ENCODE measurements at regions not wholly inside any gene's neighbourhood (a gene's known extent, or its start where the extent isn't known, plus 50 kb on each side); places are given as distances from the start of the nearest gene placed in this dataset.

- dilution Hi-C loops (cut with MboI; ENCODE audit: extremely low pct_ligation_motif_present, low sequenced_read_pairs) = no loop called here
- no peaks in the 10 kb centered on the region for H3K9me1 ChIP-seq (ENCODE audit: control insufficient read depth, extremely low read depth, insufficient read depth, low read length)
- DNase-seq (ENCODE audit: low read depth, low spot score) = no peak
- H3K27ac ChIP-seq (ENCODE audit: control insufficient read depth, insufficient read depth, low read length) = no peak overlapping the region
- no peak for FAIRE-seq
- no peaks in the 10 kb centered on the region for H4K20me1 ChIP-seq (ENCODE audit: control insufficient read depth, extremely low read depth, insufficient read depth, low read length)
- no peaks in the 10 kb centered on the region for H3K27me3 ChIP-seq (ENCODE audit: control insufficient read depth, extremely low read depth, insufficient read depth, low read length)
- no peak overlapping the region for H2AFZ ChIP-seq (ENCODE audit: control insufficient read depth, low read length)
- no peak overlapping the region for H3K4me2 ChIP-seq (ENCODE audit: control insufficient read depth, extremely low read depth, insufficient read depth, low read depth, low read length)
- no peaks in the 10 kb centered on the region for H3K4me1 ChIP-seq (ENCODE audit: control insufficient read depth, extremely low read depth, insufficient read depth, low read length)
- no peak overlapping the region for H3K4me3 ChIP-seq (ENCODE audit: control insufficient read depth in 2 of 3, extremely low read depth in 1 of 3, insufficient read depth in 2 of 3, low read depth in 1 of 3, low read length in 3 of 3)
- TF ChIP-seq, protein P1, sequence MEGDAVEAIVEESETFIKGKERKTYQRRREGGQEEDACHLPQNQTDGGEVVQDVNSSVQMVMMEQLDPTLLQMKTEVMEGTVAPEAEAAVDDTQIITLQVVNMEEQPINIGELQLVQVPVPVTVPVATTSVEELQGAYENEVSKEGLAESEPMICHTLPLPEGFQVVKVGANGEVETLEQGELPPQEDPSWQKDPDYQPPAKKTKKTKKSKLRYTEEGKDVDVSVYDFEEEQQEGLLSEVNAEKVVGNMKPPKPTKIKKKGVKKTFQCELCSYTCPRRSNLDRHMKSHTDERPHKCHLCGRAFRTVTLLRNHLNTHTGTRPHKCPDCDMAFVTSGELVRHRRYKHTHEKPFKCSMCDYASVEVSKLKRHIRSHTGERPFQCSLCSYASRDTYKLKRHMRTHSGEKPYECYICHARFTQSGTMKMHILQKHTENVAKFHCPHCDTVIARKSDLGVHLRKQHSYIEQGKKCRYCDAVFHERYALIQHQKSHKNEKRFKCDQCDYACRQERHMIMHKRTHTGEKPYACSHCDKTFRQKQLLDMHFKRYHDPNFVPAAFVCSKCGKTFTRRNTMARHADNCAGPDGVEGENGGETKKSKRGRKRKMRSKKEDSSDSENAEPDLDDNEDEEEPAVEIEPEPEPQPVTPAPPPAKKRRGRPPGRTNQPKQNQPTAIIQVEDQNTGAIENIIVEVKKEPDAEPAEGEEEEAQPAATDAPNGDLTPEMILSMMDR (optimal IDR thresholded peaks at IDR 0.05 in 1 of 3, IDR thresholded peaks at IDR 0.05 in 1 of 3, conservative IDR thresholded peaks at IDR 0.05 in 1 of 3; ENCODE audit: extremely low read depth in 1 of 3, insufficient read depth in 2 of 3, low read length in 3 of 3) = no peak
- TF ChIP-seq EZH2 (IDR thresholded peaks at IDR 0.05; ENCODE audit: low read length) = no peak
- no peaks in the 10 kb centered on the region for H3K36me3 ChIP-seq (ENCODE audit: control insufficient read depth in 2 of 2, extremely low read depth in 1 of 2, insufficient read depth in 2 of 2, low read length in 2 of 2)
- H3K9ac ChIP-seq (ENCODE audit: control insufficient read depth, extremely low read depth, insufficient read depth, low read length) = no peak overlapping the region
- H3K9me3 ChIP-seq (ENCODE audit: control insufficient read depth, low read depth, low read length) = no peaks in the 10 kb centered on the region
- H3K79me2 ChIP-seq (ENCODE audit: control insufficient read depth, insufficient read depth, low read length) = no peaks in the 10 kb centered on the region
Measured at GRCh38 chr6:159455700-159456274, 237.3 kb downstream of the SOD2 start.

DNA sequence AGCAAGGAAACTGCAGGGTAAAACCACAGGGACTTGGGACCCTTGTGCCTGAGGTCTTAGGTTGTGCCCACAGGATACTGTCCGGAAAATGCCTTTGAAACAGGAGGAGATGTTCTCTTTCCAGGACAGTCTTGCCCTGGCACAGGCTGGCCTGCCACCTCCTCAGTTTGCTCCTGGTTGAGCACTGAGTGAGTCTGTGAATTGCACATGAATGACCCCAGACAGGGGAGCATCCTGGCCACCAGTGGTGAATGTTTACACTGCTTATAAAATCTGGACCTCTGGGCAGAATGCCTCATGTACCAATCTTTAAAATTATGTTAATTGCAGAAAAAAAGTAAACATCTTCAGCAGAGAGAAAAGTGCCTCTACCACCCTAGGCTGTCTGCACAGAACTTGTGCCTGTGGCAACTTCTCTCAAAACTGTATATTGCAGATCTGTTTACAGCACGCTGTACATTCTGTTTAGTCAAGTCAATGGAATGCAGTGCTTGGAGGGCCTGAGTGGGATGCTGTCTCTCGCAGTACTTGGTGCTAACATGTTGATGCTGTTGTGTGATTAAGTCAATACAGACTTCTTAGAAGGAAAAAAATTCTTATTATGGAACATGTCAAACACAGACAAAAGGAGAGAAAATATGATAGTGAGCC is 242.1 kb downstream of the SOD2 start:
- no peaks in the 10 kb centered on the region for H3K79me2 ChIP-seq (ENCODE audit: control insufficient read depth, insufficient read depth, low read length)
- no peak for DNase-seq (ENCODE audit: low read depth, low spot score)
- no peak for TF ChIP-seq EZH2 (IDR thresholded peaks at IDR 0.05; ENCODE audit: low read length)
- H3K9me1 ChIP-seq (ENCODE audit: control insufficient read depth, extremely low read depth, insufficient read depth, low read length) = no peaks in the 10 kb centered on the region
- no peak overlapping the region for H3K4me2 ChIP-seq (ENCODE audit: control insufficient read depth, extremely low read depth, insufficient read depth, low read depth, low read length)
- no peaks in the 10 kb centered on the region for H3K27me3 ChIP-seq (ENCODE audit: control insufficient read depth, extremely low read depth, insufficient read depth, low read length)
- no peak overlapping the region for H3K27ac ChIP-seq (ENCODE audit: control insufficient read depth, insufficient read depth, low read length)
- no peak overlapping the region for H2AFZ ChIP-seq (ENCODE audit: control insufficient read depth, low read length)
- H3K4me3 ChIP-seq (ENCODE audit: control insufficient read depth in 2 of 3, extremely low read depth in 1 of 3, insufficient read depth in 2 of 3, low read depth in 1 of 3, low read length in 3 of 3) = no peak overlapping the region
- H4K20me1 ChIP-seq (ENCODE audit: control insufficient read depth, extremely low read depth, insufficient read depth, low read length) = no peaks in the 10 kb centered on the region
- dilution Hi-C loops (cut with MboI; ENCODE audit: extremely low pct_ligation_motif_present, low sequenced_read_pairs) = no loop called here
- H3K9ac ChIP-seq (ENCODE audit: control insufficient read depth, extremely low read depth, insufficient read depth, low read length) = no peak overlapping the region
- H3K9me3 ChIP-seq (ENCODE audit: control insufficient read depth, low read depth, low read length) = no peaks in the 10 kb centered on the region
- no peaks in the 10 kb centered on the region for H3K36me3 ChIP-seq (ENCODE audit: control insufficient read depth in 2 of 2, extremely low read depth in 1 of 2, insufficient read depth in 2 of 2, low read length in 2 of 2)
- FAIRE-seq = no peak
- no peaks in the 10 kb centered on the region for H3K4me1 ChIP-seq (ENCODE audit: control insufficient read depth, extremely low read depth, insufficient read depth, low read length)

DNA sequence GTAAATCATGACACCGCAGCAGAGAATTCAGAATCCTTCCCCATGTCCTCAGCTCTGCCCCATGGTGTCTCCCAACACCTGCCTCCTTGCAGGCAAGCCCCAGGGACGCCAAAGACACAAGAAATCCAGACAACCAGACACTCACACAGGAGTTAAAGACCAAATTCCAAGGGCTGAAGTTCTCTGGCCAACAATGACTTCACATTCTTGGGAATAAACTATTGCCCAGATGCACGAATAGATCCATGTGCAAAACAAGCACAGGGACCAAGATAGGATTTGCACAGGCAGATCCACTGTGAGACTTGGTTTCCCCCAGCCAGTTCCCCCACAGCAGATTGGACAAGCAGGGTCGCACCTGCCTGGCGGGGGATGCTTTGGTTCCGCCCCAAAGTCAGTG is 246.7 kb downstream of the SOD2 start:
- dilution Hi-C loops (cut with MboI; ENCODE audit: extremely low pct_ligation_motif_present, low sequenced_read_pairs) = no loop called here
- H3K9me1 ChIP-seq (ENCODE audit: control insufficient read depth, extremely low read depth, insufficient read depth, low read length) = no peaks in the 10 kb centered on the region
- H3K9me3 ChIP-seq (ENCODE audit: control insufficient read depth, low read depth, low read length) = no peaks in the 10 kb centered on the region
- TF ChIP-seq, protein P1 (optimal IDR thresholded peaks at IDR 0.05 in 1 of 3, IDR thresholded peaks at IDR 0.05 in 1 of 3, conservative IDR thresholded peaks at IDR 0.05 in 1 of 3; ENCODE audit: extremely low read depth in 1 of 3, insufficient read depth in 2 of 3, low read length in 3 of 3) = no peak
- no peak for TF ChIP-seq EZH2 (IDR thresholded peaks at IDR 0.05; ENCODE audit: low read length)
- H4K20me1 ChIP-seq (ENCODE audit: control insufficient read depth, extremely low read depth, insufficient read depth, low read length) = no peaks in the 10 kb centered on the region
- no peak overlapping the region for H3K27ac ChIP-seq (ENCODE audit: control insufficient read depth, insufficient read depth, low read length)
- no peak for DNase-seq (ENCODE audit: low read depth, low spot score)
- H3K9ac ChIP-seq (ENCODE audit: control insufficient read depth, extremely low read depth, insufficient read depth, low read length) = no peak overlapping the region
- H3K4me3 ChIP-seq (ENCODE audit: control insufficient read depth in 2 of 3, extremely low read depth in 1 of 3, insufficient read depth in 2 of 3, low read depth in 1 of 3, low read length in 3 of 3) = no peak overlapping the region
- no peak overlapping the region for H3K4me2 ChIP-seq (ENCODE audit: control insufficient read depth, extremely low read depth, insufficient read depth, low read depth, low read length)
- no peaks in the 10 kb centered on the region for H3K79me2 ChIP-seq (ENCODE audit: control insufficient read depth, insufficient read depth, low read length)
- FAIRE-seq = no peak
- H2AFZ ChIP-seq (ENCODE audit: control insufficient read depth, low read length) = no peak overlapping the region
- H3K4me1 ChIP-seq (ENCODE audit: control insufficient read depth, extremely low read depth, insufficient read depth, low read length) = no peaks in the 10 kb centered on the region
- peaks cover 4% of the 10 kb centered on the region for H3K27me3 ChIP-seq (ENCODE audit: control insufficient read depth, extremely low read depth, insufficient read depth, low read length)
- no peaks in the 10 kb centered on the region for H3K36me3 ChIP-seq (ENCODE audit: control insufficient read depth in 2 of 2, extremely low read depth in 1 of 2, insufficient read depth in 2 of 2, low read length in 2 of 2)

All from keratinocyte (primary cell).